Sigmoid colon (tissue), 4 donors: ENCODE measurements at regions not wholly inside any gene's neighbourhood (a gene's known extent, or its start where the extent isn't known, plus 50 kb on each side); places are given as distances from the start of the nearest gene placed in this dataset.

Source experiments
- CTCF ChIP-seq, 4 experiments: fragments of 450-650 bp in 3 of 4; fragments of 200-600 bp in 1 of 4; IDR thresholded peaks; one replicate each; pipeline ENCODE4 v1.5.1; 2016 to 2019; ENCODE audit warnings: antibody characterized with exemption in 4 of 4, mild to moderate bottlenecking in 3 of 4, moderate library complexity in 2 of 4
- POLR2A ChIP-seq, 2 donors: fragments of 450-650 bp; IDR thresholded peaks; one replicate each; pipeline ENCODE4 v1.6.1; 2016; ENCODE audit warnings: antibody characterized with exemption in 2 of 2, mild to moderate bottlenecking in 2 of 2, moderate library complexity in 2 of 2
- POLR2AphosphoS5 ChIP-seq, 4 donors: sonication (generic); formaldehyde crosslinking; IDR thresholded peaks; one replicate each; pipeline ENCODE4 v1.6.1; 2017; ENCODE audit warnings: antibody characterized with exemption in 4 of 4

GRCh38 chr2:186187854-186188253 is 298.2 kb upstream of the ZC3H15 start:
- TF ChIP-seq CTCF (IDR thresholded peaks at IDR 0.05) = no peak
- TF ChIP-seq POLR2A (IDR thresholded peaks at IDR 0.05) = no peak
- no peak for TF ChIP-seq POLR2AphosphoS5 (IDR thresholded peaks at IDR 0.05)
